Adrenal gland (tissue), 5 donors: ENCODE measurements at regions not wholly inside any gene's neighbourhood (a gene's known extent, or its start where the extent isn't known, plus 50 kb on each side); places are given as distances from the start of the nearest gene placed in this dataset.

Source experiments
- CTCF ChIP-seq, 6 experiments: fragments of 450-650 bp in 4 of 6; fragments of 200-600 bp in 2 of 6; sonication (generic) in 1 of 6; IDR thresholded peaks; 1 replicate in 5 of 6; 2 replicates in 1 of 6; pipeline versions ENCODE4 v1.5.1 to v1.8.0; 2016 to 2021; ENCODE audit warnings: antibody characterized with exemption in 6 of 6, mild to moderate bottlenecking in 2 of 6, moderate library complexity in 1 of 6
- POLR2A ChIP-seq, 2 donors: fragments of 450-650 bp; IDR thresholded peaks; one replicate each; pipeline ENCODE4 v1.6.1; 2017; ENCODE audit warnings: antibody characterized with exemption in 2 of 2, mild to moderate bottlenecking in 2 of 2, moderate library complexity in 1 of 2
- donor health status: DM: no; HTN: no; CAD: no.

DNA sequence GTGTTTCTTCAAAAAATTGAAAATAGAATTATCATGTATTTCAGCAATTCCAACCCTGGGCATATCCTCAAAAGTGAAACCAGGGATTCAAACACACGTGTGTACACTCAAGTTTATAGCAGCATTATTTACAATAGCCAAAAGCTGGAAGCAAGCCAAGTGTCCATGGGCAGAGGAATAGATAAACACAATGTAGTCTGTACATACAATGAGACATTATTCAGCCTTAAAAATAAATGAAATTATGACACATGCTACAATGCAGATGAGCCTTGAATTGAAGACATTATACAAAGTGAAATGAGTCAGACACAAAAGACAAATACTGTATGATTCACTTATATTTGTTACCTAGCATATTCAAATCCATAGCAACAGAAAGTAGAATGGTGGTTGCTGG lies 853.4 kb downstream of the STIM2 start:
- TF ChIP-seq CTCF (IDR thresholded peaks at IDR 0.05): no peak
- TF ChIP-seq POLR2A (IDR thresholded peaks at IDR 0.05): no peak
